ENCODE measurements at regions not wholly inside any gene's neighbourhood (a gene's known extent, or its start where the extent isn't known, plus 50 kb on each side); places are given as distances from the start of the nearest gene placed in this dataset.

DNA sequence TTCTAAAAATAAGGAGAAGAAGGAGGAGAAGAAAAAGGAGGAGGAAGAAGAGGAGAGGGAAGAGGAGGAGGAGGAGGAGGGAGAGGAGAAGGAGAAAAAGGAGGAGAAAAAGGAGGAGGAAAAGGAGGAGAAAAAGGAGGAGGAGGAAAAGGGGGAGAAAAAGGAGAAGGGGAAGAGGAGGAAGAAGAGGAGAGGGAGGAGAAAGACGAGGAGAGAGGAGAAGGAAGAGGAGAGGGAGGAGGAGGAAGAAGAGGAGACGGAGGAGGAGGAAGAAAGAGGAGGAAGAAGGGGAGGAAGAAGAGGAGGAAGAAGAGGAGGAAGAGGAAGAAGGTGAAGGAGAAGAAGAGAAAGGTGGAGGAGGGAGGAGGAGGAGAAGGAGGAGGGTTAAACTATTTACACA, 210.2 kb upstream of the TRPM3 start:
- TF ChIP-seq ESRRG (CRISPR knock-in tag; IDR thresholded peaks at IDR 0.05) (no peak), ISL1 (CRISPR knock-in tag; IDR thresholded peaks at IDR 0.05) (no peak), ZNF70 (CRISPR knock-in tag; IDR thresholded peaks at IDR 0.05) (no peak), TOX (CRISPR knock-in tag; IDR thresholded peaks at IDR 0.05; ENCODE audit: borderline replicate concordance) (no peak), ZFP30 (CRISPR knock-in tag; IDR thresholded peaks at IDR 0.05) (no peak), RARB (CRISPR knock-in tag; IDR thresholded peaks at IDR 0.05) (no peak)
